ENCODE measurements at regions not wholly inside any gene's neighbourhood (a gene's known extent, or its start where the extent isn't known, plus 50 kb on each side); places are given as distances from the start of the nearest gene placed in this dataset.

DNA sequence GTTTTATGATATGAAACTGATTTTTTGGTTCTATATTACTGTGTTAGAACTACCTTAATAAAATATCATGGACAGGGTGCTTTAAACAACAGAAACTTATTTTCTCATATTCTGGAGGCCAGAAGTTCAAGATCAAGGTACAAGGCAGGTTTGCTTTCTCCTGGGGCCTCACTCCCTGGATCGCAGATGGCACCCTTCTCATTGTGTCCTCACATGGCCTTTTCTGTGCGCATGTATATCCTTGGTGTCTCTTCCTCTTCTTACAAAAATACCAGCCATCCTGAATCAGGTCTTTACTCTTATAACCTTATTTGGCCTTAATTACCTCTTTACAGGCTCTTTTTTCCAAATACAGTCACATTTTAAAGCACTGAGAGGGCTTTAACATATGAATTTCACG lies 906.1 kb downstream of the CDH11 start:
- DNase-seq, result no peak

DNA sequence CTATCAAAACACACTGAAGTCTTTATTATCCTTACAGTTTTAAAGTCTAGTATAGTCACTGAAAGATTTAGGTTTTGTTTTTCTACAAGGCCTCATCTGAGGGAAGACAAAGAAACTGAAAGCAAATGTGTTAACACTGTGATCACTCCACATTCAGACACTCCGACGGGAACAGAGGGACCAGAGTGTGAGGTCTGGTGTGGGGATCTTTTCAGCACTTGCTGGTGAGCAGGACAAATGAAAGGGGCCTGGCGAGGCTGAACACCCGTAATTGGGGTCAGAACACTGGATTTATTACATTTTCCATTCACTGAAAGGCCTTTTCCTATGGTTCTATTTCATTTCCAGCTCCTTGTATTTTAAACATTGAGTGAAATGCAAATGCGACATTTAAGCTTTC lies 910.5 kb downstream of the CDH11 start:
- DNase-seq, result no peak

DNA sequence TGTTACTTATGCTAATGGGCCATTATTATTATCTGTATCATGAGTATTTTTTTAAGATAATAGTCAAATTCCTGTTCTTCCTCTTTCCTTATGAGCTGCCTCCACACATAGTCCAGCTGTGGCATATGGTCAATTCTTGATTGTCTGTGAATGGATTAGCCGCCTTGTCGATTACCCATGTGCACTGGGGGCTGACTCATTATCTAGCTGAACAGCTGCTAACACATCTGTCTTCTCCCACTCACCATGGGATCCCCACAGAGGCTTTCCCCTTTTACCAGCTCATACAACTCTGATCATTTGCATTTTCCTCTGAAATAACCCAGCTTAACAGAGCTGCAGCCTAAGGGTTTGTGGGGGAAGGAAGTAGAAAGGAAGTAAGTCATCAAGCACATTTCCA lies 915.0 kb downstream of the CDH11 start:
- peak in 1 of 3 donors; percentile 1 for DNase-seq

DNA sequence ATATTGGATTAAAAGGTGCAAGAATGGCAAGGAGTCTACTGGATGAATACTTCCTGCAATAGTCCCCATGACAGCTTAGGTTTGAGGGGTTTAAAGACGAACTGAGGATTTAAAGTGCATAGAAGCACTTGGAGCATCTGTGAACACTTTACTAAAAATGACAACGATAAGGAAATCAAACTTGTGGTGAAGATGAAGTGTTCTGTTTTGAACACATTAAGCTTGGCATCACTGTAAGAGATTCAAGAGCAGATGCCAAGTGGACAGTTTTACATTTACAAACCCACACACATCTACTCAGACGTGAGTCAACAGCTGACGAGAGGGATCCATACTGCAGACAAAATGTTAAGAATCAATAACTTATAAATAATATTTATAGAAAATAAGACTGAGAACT lies 918.7 kb downstream of the CDH11 start:
- no peak for DNase-seq

DNA sequence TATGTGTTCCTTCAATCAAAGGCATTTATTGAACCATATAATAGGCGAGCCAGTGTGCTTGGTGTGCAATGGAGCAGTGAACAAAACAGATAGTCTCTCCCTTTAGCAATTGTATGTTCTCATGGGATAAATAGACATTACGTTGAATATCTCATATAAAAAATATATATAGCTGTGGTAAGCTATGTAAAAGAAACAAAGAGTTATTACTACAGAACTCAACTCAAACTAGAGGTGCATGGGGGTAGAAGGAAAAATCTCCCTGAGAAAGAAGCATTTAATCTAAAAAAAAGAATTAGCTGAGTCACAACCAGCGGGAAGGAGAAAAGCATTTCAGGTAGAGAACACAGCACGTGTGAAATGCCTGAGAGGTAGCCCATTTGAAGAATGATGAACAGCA lies 919.3 kb downstream of the CDH11 start:
- DNase-seq, result no peak

DNA sequence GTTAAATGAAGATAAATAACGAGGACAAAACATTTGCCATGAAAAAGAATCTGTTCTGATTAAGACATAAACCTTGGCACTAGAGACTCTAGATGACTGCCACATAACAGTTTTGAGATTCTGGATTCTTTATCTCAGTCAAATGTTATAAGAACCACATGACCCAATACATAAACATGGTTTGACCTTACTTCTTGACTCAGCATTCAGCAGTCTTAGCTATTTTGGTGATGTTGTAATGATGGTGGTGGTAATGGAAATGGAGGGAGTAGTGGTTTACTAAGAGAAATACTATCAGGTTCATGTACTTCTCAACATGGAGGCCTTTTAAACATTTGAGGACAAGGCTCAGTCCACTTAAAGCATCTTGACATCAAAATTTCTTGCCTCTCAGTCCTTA lies 925.4 kb downstream of the CDH11 start:
- no peak for DNase-seq

DNA sequence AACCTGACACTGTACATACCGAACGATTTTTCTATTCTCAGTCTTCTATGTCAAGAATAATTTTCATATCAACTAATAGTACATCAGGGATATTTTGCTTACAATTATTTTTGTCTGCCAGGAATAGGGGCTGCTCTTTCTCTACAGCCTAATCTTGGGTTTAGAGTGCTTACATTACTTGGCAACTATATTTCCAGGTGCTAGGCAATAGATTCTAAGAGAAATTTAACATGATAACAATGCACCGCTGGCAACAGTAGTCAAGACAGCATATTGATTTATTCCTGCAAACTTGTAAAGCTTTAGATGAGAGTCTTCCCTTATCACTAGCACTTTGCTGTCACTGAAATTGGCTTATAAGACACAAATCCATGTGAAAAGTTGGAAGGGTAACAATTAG lies 935.9 kb downstream of the CDH11 start:
- no peak for DNase-seq

DNA sequence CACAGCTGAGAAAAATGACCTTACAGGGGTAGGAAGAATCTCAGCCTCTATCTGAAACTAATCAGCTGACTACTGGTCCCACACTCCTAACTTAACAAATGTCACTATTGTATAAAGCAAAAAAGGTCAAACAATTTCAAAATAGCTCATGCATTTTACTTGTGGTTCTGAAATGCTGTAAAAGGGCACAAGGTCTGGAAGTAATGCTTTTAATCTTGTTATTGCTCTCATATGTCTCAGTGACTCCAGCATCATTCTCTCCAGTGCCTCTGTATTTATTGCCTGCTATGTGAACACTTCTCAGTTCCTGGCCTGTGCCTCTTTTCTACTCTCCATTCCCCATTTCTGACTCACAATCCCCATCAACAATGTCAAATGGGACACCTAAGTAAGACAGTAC lies 937.7 kb downstream of the CDH11 start:
- no peak for DNase-seq

DNA sequence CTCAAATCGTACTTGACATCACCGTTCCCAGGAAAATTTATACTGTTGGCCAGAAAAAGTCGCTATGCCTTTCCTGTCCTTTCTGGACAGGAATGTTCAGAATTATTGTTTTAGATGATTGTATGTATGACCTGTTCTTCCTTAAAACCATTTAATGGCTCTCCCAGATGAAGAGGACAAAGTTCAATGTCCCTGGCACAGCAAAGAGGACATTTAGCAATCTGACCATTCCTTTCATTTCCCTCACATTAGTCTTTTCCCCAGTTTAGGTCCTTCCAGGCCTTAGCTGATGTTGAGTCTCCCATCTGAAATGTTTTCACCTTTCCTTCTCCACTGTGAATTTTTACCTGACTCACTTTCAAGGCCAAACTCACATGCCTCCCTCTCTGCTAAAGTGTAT lies 938.9 kb downstream of the CDH11 start:
- no peak for DNase-seq

DNA sequence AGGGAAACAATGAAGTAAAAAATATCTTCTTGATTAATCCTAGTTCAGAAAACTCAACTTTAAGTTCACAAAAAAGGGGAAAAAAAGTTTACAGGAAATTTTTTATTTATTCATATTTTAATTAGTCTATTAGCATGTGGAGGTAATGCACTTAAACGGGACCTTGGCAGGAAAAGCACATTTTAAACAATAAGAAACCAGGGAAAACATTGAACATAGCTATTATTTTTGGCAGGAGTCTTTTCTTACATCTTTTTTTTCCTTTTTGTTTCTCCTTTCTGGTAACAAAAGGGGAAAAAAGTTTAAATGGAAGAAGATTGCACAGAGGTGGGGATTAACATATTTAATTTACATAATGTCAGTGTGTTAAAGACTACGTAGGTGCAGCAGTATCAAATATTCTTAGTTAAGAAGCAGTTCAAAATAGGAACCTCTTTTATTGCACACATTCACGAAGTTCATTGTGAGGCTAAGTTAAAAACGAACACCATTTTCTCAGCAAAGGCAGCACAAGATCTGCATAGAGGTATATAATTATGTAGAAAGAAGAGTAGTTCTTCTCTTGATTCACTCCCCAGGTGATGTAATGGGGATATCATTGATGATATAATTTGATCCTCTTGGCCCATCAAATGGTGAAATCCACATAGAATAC lies 940.5 kb downstream of the CDH11 start:
- no peak for DNase-seq

DNA sequence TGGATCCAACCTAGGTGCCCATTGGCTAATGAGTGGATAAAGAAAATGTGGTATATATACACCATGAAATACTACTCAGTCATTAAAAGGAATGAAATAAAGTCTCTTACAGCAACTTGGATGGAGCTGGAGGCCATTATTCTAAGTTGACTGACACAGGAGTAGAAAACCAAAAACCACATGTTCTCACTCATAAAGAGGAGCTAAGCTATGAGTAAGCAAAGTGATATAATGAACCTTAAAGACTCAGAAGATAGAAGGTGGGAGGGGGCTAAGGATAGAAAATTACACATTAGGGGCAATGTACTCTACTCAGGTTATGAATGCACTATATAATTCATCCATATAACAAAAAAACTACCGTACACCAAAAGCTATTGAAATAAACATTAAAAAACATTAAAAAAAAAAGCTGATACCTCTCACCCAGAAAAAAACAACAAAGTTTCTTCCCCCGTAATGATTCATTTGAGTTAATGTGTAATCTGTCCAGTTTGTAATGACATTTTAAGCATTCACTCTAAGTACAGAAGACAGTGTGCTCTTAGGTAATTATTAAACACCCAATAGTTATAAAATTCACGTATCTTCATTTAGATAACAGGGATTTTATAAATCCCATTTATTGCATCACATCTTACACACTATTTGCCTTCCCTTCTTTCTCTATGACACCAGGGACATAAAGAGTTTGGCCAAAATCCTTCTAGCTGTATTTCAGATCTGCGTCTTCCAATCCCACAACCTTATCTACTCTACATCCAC lies 941.5 kb downstream of the CDH11 start:
- DNase-seq, result no peak

DNA sequence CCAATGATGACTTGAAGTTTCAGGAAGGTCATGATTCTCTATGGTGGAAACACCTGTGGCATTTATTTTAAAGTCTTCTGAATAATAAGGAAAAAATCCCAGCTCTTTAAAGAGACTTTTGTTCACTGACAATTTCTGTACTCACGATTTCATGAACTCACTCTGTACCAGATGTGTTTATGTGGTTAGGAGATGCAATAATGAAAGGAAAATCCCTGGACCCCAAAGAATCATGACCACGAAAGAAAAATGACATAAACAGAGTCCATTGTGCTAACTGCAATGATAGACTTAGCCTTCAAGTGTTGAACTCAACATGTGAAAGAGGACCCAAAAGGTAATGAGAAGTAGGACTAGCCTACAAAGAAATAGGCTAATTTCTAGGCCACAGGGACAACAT lies 947.5 kb downstream of the CDH11 start:
- no peak for DNase-seq

DNA sequence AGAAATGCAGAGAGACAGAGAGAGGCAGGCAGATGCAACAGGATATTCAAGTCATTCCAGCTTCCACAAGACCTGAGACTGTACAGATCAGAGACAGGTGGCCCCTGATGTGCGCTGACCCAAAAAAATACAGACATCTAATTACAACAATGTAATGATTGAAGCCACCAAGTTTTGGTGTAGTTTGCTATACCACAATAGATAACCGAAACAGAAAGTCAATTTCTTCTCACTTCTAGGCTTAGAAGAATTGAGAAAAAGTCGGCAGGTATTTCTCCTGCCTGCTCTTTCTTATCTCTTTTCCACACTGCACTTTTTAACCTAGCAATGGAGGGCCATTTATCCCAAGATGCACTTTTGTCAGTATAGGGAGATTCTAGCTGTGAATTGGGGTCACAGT lies 949.2 kb downstream of the CDH11 start:
- no peak for DNase-seq

DNA sequence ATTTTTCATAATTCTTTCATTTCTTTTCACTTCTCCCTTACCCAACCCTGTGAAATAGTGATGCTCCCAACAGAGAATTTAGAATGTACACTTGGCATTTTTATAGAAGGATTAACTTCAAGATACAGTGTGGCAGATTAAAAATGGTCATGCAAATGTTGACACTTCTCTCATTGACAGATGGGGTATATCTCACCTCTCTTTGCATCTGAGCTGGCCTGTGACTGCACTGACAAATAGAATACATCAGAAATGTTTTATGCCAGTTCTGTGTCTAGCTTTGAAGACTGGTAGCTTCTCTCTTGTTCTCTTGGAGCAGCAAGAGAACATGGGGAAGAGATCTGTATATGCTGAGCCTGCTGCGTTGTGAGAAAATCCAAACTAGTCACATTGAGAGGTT lies 949.6 kb downstream of the CDH11 start:
- no peak for DNase-seq

DNA sequence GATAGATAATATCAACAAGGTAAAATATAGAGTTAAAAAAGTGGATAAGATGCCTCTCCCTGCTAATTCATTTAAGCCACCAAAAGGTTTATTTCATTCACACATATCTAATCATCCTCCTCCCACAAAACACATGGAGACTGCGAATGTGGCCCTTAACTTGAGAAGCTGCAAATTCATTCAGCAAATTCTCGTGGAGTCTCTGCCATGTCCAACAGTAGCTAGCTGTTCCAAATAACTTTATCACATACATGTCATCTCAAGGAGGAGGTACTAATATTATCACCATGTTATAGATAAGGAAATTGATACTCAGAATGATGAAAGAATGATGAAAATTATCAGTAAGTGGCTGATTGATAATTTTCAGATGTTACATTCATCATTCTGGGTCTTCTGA lies 950.2 kb downstream of the CDH11 start:
- DNase-seq, result no peak

DNA sequence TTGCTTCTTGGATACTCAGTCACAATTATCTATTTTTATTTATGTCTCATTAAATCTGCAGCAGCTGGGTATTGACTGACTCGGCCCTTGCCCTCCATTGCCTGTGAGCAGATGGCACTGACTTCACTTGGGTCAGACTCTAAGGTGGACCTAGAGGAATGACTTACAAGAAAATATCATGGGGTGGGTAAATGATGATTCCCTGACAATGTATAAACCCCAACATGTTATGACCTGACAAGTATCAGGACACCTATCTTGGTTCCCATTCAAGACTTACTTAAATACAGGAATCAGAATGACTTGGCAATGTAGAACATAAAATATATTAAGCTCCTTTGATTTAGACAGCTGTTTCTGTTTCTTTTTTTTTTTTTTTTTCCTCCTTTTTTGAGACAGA lies 953.5 kb downstream of the CDH11 start:
- DNase-seq, result no peak

DNA sequence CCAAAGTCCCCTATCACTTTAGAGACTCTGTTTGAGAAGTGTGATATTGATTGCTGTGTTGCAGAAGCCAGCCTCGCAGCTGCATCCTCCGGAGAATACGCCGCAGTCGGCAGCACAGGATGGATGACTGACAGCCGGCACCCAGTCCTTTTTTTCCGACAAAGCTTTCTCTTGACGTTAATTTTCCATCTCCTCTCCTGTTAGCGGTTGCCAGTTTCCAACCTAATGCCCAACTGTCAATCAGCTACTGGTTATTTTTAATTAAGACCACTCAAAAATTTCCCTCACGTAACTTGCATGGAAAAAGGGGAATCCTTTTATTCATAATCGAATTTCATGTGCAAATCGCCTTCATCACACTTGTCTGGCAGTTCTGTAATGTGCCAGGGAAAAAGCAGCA lies 953.9 kb downstream of the CDH11 start:
- no peak for DNase-seq

DNA sequence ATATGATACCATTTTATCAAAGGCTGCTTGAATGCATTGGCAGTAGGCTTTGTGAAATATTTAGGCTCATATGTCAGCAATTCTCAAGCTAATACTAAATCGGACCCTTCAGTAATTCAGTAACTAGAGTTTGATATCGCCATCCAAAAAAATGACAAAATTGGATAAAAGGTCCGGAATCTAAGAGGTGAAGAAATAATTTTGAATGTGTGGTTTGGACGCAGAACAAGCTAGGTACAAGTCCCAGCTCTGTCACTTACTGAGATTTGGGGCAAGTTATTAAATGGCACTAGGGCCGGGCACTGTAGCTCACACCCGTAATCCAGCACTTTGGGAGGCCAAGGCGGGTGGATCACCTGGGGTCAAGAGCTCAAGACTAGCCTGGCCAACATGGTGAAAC lies 956.5 kb downstream of the CDH11 start:
- DNase-seq, result no peak

DNA sequence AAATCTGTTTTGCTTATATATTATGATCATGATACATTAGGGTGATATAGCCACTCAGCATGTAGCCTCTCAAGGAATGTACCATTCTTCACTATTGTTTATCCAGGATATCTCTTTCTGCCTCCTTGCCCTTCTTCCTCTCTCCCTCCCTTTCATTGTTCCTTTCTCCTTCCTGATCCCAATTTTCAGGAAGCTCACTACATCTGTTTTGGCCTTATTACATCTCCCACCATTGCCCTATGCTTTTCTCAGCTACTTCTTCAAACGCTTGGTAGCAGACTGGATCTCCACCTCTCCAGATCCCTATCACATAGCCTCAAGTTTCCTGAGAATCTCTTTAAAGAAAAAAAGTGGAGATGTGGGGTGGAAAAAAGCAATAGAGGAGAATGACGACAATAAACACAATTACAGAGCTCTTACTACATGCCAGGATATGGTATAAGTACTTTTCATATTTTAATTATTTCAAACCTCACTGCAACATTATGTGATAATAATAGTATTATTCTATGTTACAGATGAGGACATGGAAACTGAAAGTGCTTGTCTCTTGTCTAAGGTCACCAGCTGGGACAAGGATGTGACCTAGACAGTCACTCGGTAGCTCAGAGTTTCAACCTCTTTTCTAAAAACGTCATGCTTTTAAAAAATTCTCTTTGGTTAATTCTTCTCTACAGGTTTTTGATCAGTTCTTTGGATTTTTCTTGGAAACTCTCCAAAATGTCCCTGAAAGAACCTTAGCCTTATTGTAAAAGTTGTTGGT lies 959.1 kb downstream of the CDH11 start:
- DNase-seq, result no peak

DNA sequence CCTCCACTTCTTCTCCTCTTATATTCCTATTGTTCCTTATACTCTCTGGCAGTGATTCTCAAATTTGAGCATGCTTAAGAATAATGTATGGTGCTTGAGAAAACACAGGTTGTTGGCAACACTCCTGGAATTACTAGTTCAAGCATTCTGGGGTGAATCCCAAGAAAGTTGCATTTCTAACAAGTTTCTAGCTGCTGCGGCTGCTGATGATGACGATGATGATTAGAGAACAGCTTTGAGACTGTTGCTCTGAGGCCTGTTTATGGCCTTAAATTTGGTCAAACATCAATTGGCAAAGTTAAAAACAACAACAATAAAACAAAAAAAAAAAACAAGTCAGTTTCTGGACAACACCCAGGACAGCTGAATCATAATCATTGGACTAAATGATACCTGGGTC lies 961.9 kb downstream of the CDH11 start:
- no peak for DNase-seq

DNA sequence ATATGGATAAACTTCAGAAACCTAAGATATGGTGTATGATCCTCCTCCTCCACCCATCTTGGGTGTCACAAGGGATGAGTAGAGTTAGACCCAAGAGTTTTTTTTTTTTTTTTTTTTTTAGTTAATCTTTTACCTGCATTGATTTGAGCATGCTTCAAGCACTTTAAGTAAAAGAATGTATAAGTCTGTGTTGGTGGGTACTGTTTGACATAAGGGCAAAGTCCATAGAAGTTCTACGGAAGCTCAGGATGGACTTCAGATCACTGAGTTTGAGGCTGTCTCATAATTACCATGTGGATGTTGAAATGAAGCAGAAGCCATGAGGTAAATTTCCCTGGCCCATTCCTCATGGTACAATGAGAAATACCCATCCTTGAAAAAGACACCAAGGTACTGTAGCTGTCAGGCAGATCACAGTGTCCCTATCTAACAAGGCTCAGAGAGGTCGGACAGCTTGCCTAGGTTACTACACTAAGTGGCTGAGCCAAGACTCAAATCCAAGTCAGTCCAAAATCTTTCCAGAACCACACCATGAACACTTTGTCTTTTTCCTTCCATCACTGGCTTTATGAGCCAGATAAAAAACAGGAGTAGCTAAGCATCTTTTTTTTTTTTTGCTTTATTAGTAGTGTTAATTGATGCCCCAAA lies 962.8 kb downstream of the CDH11 start:
- DNase-seq, result no peak

DNA sequence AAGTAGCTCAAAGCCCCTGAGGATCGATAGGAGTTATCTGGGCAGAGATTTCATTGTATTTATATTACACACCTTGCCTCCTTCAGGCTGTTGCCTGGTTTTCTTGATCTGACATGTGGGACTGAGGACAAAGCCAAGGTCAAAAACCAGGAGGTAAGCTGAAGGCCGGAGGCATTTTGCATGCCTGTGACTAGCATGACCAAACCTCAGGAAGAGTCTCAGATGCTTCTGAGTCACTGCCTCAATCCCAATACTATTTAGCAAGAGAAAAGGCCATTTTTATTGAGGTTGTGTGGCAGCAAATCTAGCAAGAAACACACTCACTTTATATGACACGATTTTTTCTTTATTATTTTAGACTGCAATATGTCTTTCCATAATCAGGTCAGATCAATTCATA lies 968.1 kb downstream of the CDH11 start:
- DNase-seq, result no peak

DNA sequence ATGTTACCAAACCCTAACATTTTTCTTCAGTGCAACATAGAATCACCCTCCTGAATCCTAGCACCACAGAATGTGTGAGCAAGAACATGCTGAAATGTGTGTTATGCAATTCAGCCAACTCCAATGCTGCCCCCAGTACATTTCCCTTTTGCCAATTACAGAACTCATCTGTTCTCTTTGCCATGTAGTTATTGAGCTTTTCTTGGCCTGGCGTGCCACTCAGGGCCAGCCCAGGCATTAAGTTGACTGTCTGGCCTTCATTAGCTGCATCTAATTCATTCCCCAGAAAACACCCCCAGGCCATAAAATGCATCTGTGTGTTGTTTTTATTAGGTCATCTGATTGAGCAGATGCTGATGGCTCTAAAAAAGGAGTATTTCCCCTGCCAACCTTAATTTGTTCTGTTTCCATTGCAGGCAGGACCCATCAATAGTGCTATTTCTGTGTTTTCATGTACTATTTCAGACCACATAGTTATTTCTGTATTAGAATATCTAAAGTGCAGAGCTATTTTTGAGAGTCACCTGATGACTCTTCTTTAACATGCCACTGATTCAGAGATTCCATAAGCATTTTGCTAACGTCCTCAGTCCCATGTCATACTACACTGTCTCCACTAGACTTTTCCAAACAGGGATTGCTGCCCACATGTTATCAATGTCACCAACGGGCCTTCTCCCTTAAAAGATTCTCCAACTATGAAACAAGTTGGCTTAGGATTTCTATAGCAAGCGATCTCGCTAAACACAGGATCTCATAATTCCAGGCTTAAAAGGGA lies 969.7 kb downstream of the CDH11 start:
- no peak for DNase-seq

All from suppressor macrophage treated with lipopolysaccharide for 1 hour (primary cell).